NCI-H2227 (cell line): ENCODE measurements at regions not wholly inside any gene's neighbourhood (a gene's known extent, or its start where the extent isn't known, plus 50 kb on each side); places are given as distances from the start of the nearest gene placed in this dataset.

ENCODE experiments used
- DNase-seq: peaks from one replicate; lab custom pipeline; 2025; ENCODE audit not compliant: unreplicated experiment; lab: John Stamatoyannopoulos, UW

GRCh38 chr17:79401704-79402674 lies 208.9 kb downstream of the RBFOX3 start:
- DNase-seq: no peak

- DNase-seq: peak; percentile 76
Measured at GRCh38 chr17:79400989-79401703, 209.7 kb downstream of the RBFOX3 start.

GRCh38 chr17:79399610-79400144 lies 211.2 kb downstream of the RBFOX3 start:
- no peak for DNase-seq

- no peak for DNase-seq
Measured at GRCh38 chr17:79398441-79398840, 212.4 kb downstream of the RBFOX3 start.

GRCh38 chr17:79396696-79397095 lies 214.2 kb downstream of the RBFOX3 start:
- DNase-seq: no peak

- DNase-seq: no peak
Measured at GRCh38 chr17:79395545-79395944, 215.3 kb downstream of the RBFOX3 start.

- no peak for DNase-seq
Measured at GRCh38 chr17:79395066-79395465, 215.8 kb downstream of the RBFOX3 start.

- DNase-seq: peak; percentile 92
Measured at GRCh38 chr17:79393358-79394052, 217.3 kb downstream of the RBFOX3 start.

- no peak for DNase-seq
Measured at GRCh38 chr17:79392598-79392997, 218.3 kb downstream of the RBFOX3 start.

- DNase-seq: peak; percentile 87
Measured at GRCh38 chr17:79391376-79392233, 219.2 kb downstream of the RBFOX3 start.

- no peak for DNase-seq
Measured at GRCh38 chr17:79389896-79390295, 221.0 kb downstream of the RBFOX3 start.

GRCh38 chr17:79388556-79389295 lies 222.1 kb downstream of the RBFOX3 start:
- DNase-seq: peak; percentile 84

GRCh38 chr17:79387783-79388182 lies 223.1 kb downstream of the RBFOX3 start:
- DNase-seq: no peak

- no peak for DNase-seq
Measured at GRCh38 chr17:79385962-79386563, 224.8 kb downstream of the RBFOX3 start.

- DNase-seq: no peak
Measured at GRCh38 chr17:79382313-79382712, 228.5 kb downstream of the RBFOX3 start.

GRCh38 chr17:79379700-79380445 lies 231.0 kb downstream of the RBFOX3 start:
- DNase-seq: no peak

- DNase-seq: no peak
Measured at GRCh38 chr17:79377230-79377786, 233.5 kb downstream of the RBFOX3 start.

- DNase-seq: no peak
Measured at GRCh38 chr17:79374807-79375206, 236.0 kb downstream of the RBFOX3 start.
